Keratinocyte (primary cell): ENCODE measurements at regions not wholly inside any gene's neighbourhood (a gene's known extent, or its start where the extent isn't known, plus 50 kb on each side); places are given as distances from the start of the nearest gene placed in this dataset.

Source experiments
- CTCF ChIP-seq, 3 experiments: IDR thresholded peaks in 1 of 3; conservative IDR thresholded peaks in 1 of 3; optimal IDR thresholded peaks in 1 of 3; 2 replicates in 2 of 3; 3 replicates in 1 of 3; pipeline versions ENCODE3 to v1.5.1; 2011; ENCODE audit warnings: low read length in 3 of 3, mild to moderate bottlenecking in 3 of 3, moderate library complexity in 2 of 3, control low read depth in 1 of 3, inconsistent platforms in 1 of 3; ENCODE audit not compliant: insufficient read depth in 2 of 3; ENCODE audit errors: extremely low read depth in 1 of 3
- EZH2 ChIP-seq: IDR thresholded peaks from one replicate; pipeline ENCODE4 v1.6.1; 2012; ENCODE audit warnings: inconsistent platforms, mild to moderate bottlenecking, low read length, moderate library complexity

GRCh38 chr1:98001764-98002163 lies 80.9 kb upstream of the DPYD start:
- TF ChIP-seq EZH2 (no peak), CTCF (optimal IDR thresholded peaks at IDR 0.05 in 1 of 3, IDR thresholded peaks at IDR 0.05 in 1 of 3, conservative IDR thresholded peaks at IDR 0.05 in 1 of 3; ENCODE audit: extremely low read depth in 1 of 3, insufficient read depth in 2 of 3, low read length in 3 of 3) (no peak)
